ENCODE measurements at regions not wholly inside any gene's neighbourhood (a gene's known extent, or its start where the extent isn't known, plus 50 kb on each side); places are given as distances from the start of the nearest gene placed in this dataset.
A peak's percentile ranks its signal among the peaks of the same experiment; 100 is the strongest.

DNA sequence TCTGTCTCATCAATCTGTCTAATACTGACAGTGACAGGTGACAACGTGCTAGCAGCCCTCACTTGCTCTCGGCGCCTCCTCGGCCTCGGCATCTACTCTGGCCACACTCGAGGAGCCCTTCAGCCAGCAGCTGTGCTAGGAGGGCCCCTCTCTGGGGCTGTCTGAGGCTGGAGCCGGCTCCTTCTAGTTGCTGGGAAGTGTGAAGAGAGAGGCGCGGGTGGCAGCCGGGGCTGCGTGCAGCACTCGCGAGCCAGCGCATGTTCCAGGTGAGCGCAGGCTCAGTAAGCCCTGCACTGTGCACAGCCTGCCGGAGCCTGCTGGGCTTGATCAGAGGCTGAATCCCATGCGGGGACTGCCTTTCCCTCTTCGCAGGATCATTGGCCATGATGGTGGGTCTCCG lies 330.7 kb downstream of the CDH10 start:
- Histone ChIP-seq H3K27ac (ENCODE audit: low read depth, low read length, poor library complexity, severe bottlenecking) (no peak overlapping the region), H3K9me2 (ENCODE audit: insufficient read depth, low read length) (no peaks in the 10 kb centered on the region), H3K4me2 (ENCODE audit: low read length) (no peak overlapping the region), H4K20me1 (ENCODE audit: insufficient read depth, low read length) (no peaks in the 10 kb centered on the region), H3K4me3 (ENCODE audit: low read depth, low read length, poor library complexity, severe bottlenecking) (no peak overlapping the region), H3K79me2 (ENCODE audit: insufficient read depth, low read depth, low read length) (no peaks in the 10 kb centered on the region), H3K9me3 (ENCODE audit: low read length) (no peaks in the 10 kb centered on the region), H2AFZ (ENCODE audit: low read length) (no peak overlapping the region), H3K36me3 (ENCODE audit: insufficient read depth, low read length) (no peaks in the 10 kb centered on the region), H3K4me1 (ENCODE audit: insufficient read depth, low read length, poor library complexity, severe bottlenecking) (no peaks in the 10 kb centered on the region)
- intact Hi-C loops (cut with micrococcal nuclease; ENCODE audit: unreplicated experiment) = no loop called here
- DNase-seq (ENCODE audit: low spot score) = no peak
- POLR2A ChIA-PET = no interaction called here
- CTCF ChIA-PET (ENCODE audit: unreplicated experiment) = no interaction called here
- TF ChIP-seq EZH2phosphoT487 (IDR thresholded peaks at IDR 0.05; ENCODE audit: borderline replicate concordance, low read depth, low read length) = no peak
- TF ChIP-seq, protein P1, sequence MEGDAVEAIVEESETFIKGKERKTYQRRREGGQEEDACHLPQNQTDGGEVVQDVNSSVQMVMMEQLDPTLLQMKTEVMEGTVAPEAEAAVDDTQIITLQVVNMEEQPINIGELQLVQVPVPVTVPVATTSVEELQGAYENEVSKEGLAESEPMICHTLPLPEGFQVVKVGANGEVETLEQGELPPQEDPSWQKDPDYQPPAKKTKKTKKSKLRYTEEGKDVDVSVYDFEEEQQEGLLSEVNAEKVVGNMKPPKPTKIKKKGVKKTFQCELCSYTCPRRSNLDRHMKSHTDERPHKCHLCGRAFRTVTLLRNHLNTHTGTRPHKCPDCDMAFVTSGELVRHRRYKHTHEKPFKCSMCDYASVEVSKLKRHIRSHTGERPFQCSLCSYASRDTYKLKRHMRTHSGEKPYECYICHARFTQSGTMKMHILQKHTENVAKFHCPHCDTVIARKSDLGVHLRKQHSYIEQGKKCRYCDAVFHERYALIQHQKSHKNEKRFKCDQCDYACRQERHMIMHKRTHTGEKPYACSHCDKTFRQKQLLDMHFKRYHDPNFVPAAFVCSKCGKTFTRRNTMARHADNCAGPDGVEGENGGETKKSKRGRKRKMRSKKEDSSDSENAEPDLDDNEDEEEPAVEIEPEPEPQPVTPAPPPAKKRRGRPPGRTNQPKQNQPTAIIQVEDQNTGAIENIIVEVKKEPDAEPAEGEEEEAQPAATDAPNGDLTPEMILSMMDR (conservative IDR thresholded peaks at IDR 0.05; ENCODE audit: low read length) = no peak
- no TSS peak for BruUV-seq (replicated peaks)

DNA sequence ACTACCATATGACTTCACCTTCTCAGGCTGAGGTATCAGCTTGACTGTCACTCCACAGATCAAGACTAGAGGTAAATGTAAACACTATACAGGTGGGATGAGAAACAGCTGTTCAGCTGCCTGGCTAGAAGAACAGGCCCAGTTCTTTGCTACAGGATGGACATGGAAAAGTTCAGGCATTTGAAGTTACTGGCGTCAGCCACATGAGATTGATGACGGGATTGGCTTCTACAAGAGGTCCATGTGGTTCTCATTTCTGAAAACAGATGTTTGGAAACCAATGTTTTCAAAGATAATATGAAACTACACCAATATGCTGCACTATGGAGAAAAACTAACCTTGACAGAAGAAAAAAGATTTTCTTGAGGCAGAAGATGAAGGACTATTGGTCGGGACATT lies 324.1 kb downstream of the CDH10 start:
- Histone ChIP-seq H3K4me1 (ENCODE audit: insufficient read depth, low read length, poor library complexity, severe bottlenecking) (no peaks in the 10 kb centered on the region), H3K27ac (ENCODE audit: low read depth, low read length, poor library complexity, severe bottlenecking) (no peak overlapping the region), H3K4me2 (ENCODE audit: low read length) (no peak overlapping the region), H3K79me2 (ENCODE audit: insufficient read depth, low read depth, low read length) (no peaks in the 10 kb centered on the region), H3K9me2 (ENCODE audit: insufficient read depth, low read length) (no peaks in the 10 kb centered on the region), H2AFZ (ENCODE audit: low read length) (no peak overlapping the region), H3K4me3 (ENCODE audit: low read depth, low read length, poor library complexity, severe bottlenecking) (no peak overlapping the region), H3K9me3 (ENCODE audit: low read length) (no peaks in the 10 kb centered on the region), H3K36me3 (ENCODE audit: insufficient read depth, low read length) (no peaks in the 10 kb centered on the region), H4K20me1 (ENCODE audit: insufficient read depth, low read length) (no peaks in the 10 kb centered on the region)
- DNase-seq (ENCODE audit: low spot score) = no peak
- CTCF ChIA-PET (ENCODE audit: unreplicated experiment) = no interaction called here
- intact Hi-C loops (cut with micrococcal nuclease; ENCODE audit: unreplicated experiment) = no loop called here
- no TSS peak for BruUV-seq (replicated peaks)
- POLR2A ChIA-PET = interaction anchor here (1.1 kb wide), 2 partner anchors 10 to 51 kb away, joined by 3 to 4 read pairs; no protein-coding TSS in a partner anchor
- TF ChIP-seq, protein P1 (conservative IDR thresholded peaks at IDR 0.05; ENCODE audit: low read length) = no peak
- no peak for TF ChIP-seq EZH2phosphoT487 (IDR thresholded peaks at IDR 0.05; ENCODE audit: borderline replicate concordance, low read depth, low read length)

DNA sequence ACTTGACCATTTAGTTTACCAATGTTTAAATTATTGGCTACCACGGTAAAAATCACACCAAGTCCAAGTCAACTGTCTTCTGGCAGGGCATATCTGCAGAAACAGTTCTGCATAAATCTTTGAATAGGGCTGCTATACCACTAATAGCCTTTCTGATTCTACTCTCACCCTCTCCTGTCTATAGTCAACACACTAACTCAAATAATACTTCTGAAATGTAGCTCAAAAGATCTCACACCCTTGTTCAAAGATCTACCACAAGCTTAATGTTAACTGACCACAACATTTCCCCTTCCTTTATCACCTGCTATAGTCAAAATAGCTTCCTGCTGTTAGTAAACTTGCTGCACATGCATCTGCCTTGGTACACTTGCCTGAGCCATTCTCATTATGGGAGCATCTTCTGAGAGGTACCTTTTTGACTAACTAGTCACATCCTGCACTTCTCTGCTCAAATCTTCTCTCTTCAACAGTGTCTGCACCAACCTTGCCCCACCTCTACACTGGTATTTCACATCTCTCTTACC lies 319.4 kb downstream of the CDH10 start:
- peak; percentile 5 for DNase-seq (ENCODE audit: low spot score)
- intact Hi-C loops (cut with micrococcal nuclease; ENCODE audit: unreplicated experiment) = no loop called here
- 0 out of 2 replicates have a peak overlapping the region, but pooled peaks have one; percentile 8 for H3K4me2 ChIP-seq (ENCODE audit: low read length)
- no peaks in the 10 kb centered on the region for H3K4me1 ChIP-seq (ENCODE audit: insufficient read depth, low read length, poor library complexity, severe bottlenecking)
- H3K9me2 ChIP-seq (ENCODE audit: insufficient read depth, low read length) = no peaks in the 10 kb centered on the region
- H3K36me3 ChIP-seq (ENCODE audit: insufficient read depth, low read length) = no peaks in the 10 kb centered on the region
- H3K4me3 ChIP-seq (ENCODE audit: low read depth, low read length, poor library complexity, severe bottlenecking) = no peak overlapping the region
- TF ChIP-seq, protein P1 (conservative IDR thresholded peaks at IDR 0.05; ENCODE audit: low read length) = no peak
- no peak for TF ChIP-seq EZH2phosphoT487 (IDR thresholded peaks at IDR 0.05; ENCODE audit: borderline replicate concordance, low read depth, low read length)
- no TSS peak for BruUV-seq (replicated peaks)
- no peaks in the 10 kb centered on the region for H3K79me2 ChIP-seq (ENCODE audit: insufficient read depth, low read depth, low read length)
- no peaks in the 10 kb centered on the region for H3K9me3 ChIP-seq (ENCODE audit: low read length)
- H3K27ac ChIP-seq (ENCODE audit: low read depth, low read length, poor library complexity, severe bottlenecking) = no peak overlapping the region
- ChIA-PET CTCF (ENCODE audit: unreplicated experiment) (no interaction called here), POLR2A (interaction anchor here (0.6 kb wide), 1 partner anchor 488 kb away, joined by 3 read pairs; no protein-coding TSS in a partner anchor)
- no peaks in the 10 kb centered on the region for H4K20me1 ChIP-seq (ENCODE audit: insufficient read depth, low read length)
- H2AFZ ChIP-seq (ENCODE audit: low read length) = no peak overlapping the region

All from OCI-LY7 (cell line).